ENCODE measurements at regions not wholly inside any gene's neighbourhood (a gene's known extent, or its start where the extent isn't known, plus 50 kb on each side); places are given as distances from the start of the nearest gene placed in this dataset.

GRCh38 chr2:76089683-76090082 lies 379.0 kb upstream of the GCFC2 start:
- Histone ChIP-seq H3K4me1 (no peaks in the 10 kb centered on the region), H3K36me3 (no peaks in the 10 kb centered on the region)
- TF ChIP-seq POLR2A (IDR thresholded peaks at IDR 0.05) (no peak), EP300 (IDR thresholded peaks at IDR 0.05) (no peak), CTCF (IDR thresholded peaks at IDR 0.05) (no peak)

GRCh38 chr2:76083248-76083647 lies 372.5 kb upstream of the GCFC2 start:
- Histone ChIP-seq H3K36me3 (no peaks in the 10 kb centered on the region), H3K9me3 (no peaks in the 10 kb centered on the region), H3K4me1 (no peaks in the 10 kb centered on the region), H3K27ac (no peak overlapping the region), H3K4me3 (no peak overlapping the region), H3K27me3 (no peaks in the 10 kb centered on the region)
- no peak for TF ChIP-seq POLR2A (IDR thresholded peaks at IDR 0.05)
- 35 to 48% methylated on average over 2 of the region's 2 CpGs for WGBS, 2 donors
- DNase-seq (ENCODE audit: low spot score in 2 of 2): no peak

More at GRCh38 chr2:76089683-76090082, 379.0 kb upstream of the GCFC2 start:
- DNase-seq (ENCODE audit: low spot score in 2 of 2): no peak
- H3K4me3 ChIP-seq: no peak overlapping the region
- no peaks in the 10 kb centered on the region for H3K9me3 ChIP-seq
- no peak overlapping the region for H3K27ac ChIP-seq
- no peaks in the 10 kb centered on the region for H3K27me3 ChIP-seq

- Histone ChIP-seq H3K4me3 (no peak overlapping the region), H3K9me3 (no peaks in the 10 kb centered on the region), H3K36me3 (no peaks in the 10 kb centered on the region), H3K4me1 (no peaks in the 10 kb centered on the region), H3K27ac (no peak overlapping the region), H3K27me3 (no peaks in the 10 kb centered on the region)
- WGBS, 2 donors: 52 to 59% methylated on average over 3 of the region's 3 CpGs
- TF ChIP-seq EP300 (IDR thresholded peaks at IDR 0.05): no peak
- no peak for TF ChIP-seq POLR2A (IDR thresholded peaks at IDR 0.05)
- DNase-seq (ENCODE audit: low spot score in 2 of 2): no peak
These were observed 371.8 kb upstream of the GCFC2 start for GRCh38 chr2:76082509-76082908.

GRCh38 chr2:76080154-76080553 lies 369.4 kb upstream of the GCFC2 start:
- Histone ChIP-seq H3K9me3 (no peaks in the 10 kb centered on the region), H3K4me1 (no peaks in the 10 kb centered on the region), H3K27me3 (no peaks in the 10 kb centered on the region), H3K36me3 (no peaks in the 10 kb centered on the region), H3K27ac (no peak overlapping the region), H3K4me3 (no peak overlapping the region)
- WGBS, 2 donors: 28 to 31% methylated on average over 2 of the region's 2 CpGs
- TF ChIP-seq CTCF (IDR thresholded peaks at IDR 0.05) (no peak), POLR2A (IDR thresholded peaks at IDR 0.05) (no peak), EP300 (IDR thresholded peaks at IDR 0.05) (no peak)
- DNase-seq (ENCODE audit: low spot score in 2 of 2): no peak

- H3K36me3 ChIP-seq: no peaks in the 10 kb centered on the region
- no peak overlapping the region for H3K4me3 ChIP-seq
- H3K4me1 ChIP-seq: no peaks in the 10 kb centered on the region
- DNase-seq (ENCODE audit: low spot score in 2 of 2): no peak
- H3K9me3 ChIP-seq: peaks cover 0 to 4% (median 0%) of the 10 kb centered on the region in 4 donors
- no peak overlapping the region for H3K27ac ChIP-seq
- TF ChIP-seq POLR2A (IDR thresholded peaks at IDR 0.05) (no peak), EP300 (IDR thresholded peaks at IDR 0.05) (no peak), CTCF (IDR thresholded peaks at IDR 0.05) (no peak)
- WGBS, 2 donors: 89 to 92% methylated on average over 1 of the region's 1 CpG
- no peaks in the 10 kb centered on the region for H3K27me3 ChIP-seq
These were observed 364.4 kb upstream of the GCFC2 start for GRCh38 chr2:76075126-76075525.

- WGBS, 2 donors: 65 to 70% methylated on average over 3 of the region's 3 CpGs
These were observed 363.4 kb upstream of the GCFC2 start for GRCh38 chr2:76073992-76074604.

More at GRCh38 chr2:76073992-76074604, 363.4 kb upstream of the GCFC2 start:
- H3K27ac ChIP-seq: no peak overlapping the region
- no peaks in the 10 kb centered on the region for H3K36me3 ChIP-seq
- H3K9me3 ChIP-seq: peaks cover 0 to 8% (median 0%) of the 10 kb centered on the region in 4 donors
- TF ChIP-seq CTCF (IDR thresholded peaks at IDR 0.05) (no peak), POLR2A (IDR thresholded peaks at IDR 0.05) (no peak), EP300 (IDR thresholded peaks at IDR 0.05) (no peak)
- no peaks in the 10 kb centered on the region for H3K4me1 ChIP-seq
- no peak overlapping the region for H3K4me3 ChIP-seq
- H3K27me3 ChIP-seq: no peaks in the 10 kb centered on the region
- no peak for DNase-seq (ENCODE audit: low spot score in 2 of 2)
